ENCODE measurements at regions not wholly inside any gene's neighbourhood (a gene's known extent, or its start where the extent isn't known, plus 50 kb on each side); places are given as distances from the start of the nearest gene placed in this dataset.

DNA sequence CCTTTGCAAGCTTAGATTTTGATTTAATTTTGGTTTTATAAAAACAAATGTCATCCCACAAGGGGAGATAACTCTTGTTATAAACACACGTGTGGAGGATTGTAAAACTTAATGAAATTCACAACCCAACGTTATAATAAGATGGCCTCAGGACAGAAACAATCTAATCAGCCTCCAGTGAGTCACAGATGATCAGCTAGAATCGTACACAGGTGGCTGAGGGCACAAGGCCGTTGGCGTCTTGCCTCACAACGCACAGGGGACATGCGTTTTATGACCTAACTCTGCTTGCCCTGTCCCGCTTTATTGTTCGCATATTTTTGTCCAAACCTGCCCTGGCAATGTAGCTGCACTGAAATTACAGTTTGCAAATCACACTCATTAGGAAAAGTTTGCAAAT lies 121.9 kb upstream of the PDZRN3 start:
- no peaks in the 10 kb centered on the region for H3K36me3 ChIP-seq (ENCODE audit: control insufficient read depth, insufficient read depth, low read length)
- H3K27me3 Mint-ChIP-seq (ENCODE audit: insufficient read depth, unreplicated experiment) = no peaks in the 10 kb centered on the region
- no peak overlapping the region for H3K27ac Mint-ChIP-seq (ENCODE audit: unreplicated experiment)
- TF ChIP-seq, protein P1, sequence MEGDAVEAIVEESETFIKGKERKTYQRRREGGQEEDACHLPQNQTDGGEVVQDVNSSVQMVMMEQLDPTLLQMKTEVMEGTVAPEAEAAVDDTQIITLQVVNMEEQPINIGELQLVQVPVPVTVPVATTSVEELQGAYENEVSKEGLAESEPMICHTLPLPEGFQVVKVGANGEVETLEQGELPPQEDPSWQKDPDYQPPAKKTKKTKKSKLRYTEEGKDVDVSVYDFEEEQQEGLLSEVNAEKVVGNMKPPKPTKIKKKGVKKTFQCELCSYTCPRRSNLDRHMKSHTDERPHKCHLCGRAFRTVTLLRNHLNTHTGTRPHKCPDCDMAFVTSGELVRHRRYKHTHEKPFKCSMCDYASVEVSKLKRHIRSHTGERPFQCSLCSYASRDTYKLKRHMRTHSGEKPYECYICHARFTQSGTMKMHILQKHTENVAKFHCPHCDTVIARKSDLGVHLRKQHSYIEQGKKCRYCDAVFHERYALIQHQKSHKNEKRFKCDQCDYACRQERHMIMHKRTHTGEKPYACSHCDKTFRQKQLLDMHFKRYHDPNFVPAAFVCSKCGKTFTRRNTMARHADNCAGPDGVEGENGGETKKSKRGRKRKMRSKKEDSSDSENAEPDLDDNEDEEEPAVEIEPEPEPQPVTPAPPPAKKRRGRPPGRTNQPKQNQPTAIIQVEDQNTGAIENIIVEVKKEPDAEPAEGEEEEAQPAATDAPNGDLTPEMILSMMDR (IDR thresholded peaks at IDR 0.05; ENCODE audit: insufficient read depth in 1 of 2, low read depth in 1 of 2, low read length in 1 of 2, severe bottlenecking in 1 of 2, unreplicated experiment in 1 of 2) = no peak
- H3K4me1 ChIP-seq = no peaks in the 10 kb centered on the region
- H3K4me1 Mint-ChIP-seq (ENCODE audit: low read depth, unreplicated experiment) = no peaks in the 10 kb centered on the region
- intact Hi-C loops (cut with micrococcal nuclease; ENCODE audit: unreplicated experiment) = no loop called here
- H3K4me3 ChIP-seq (ENCODE audit: low read depth, low read length) = no peak overlapping the region
- ChIA-PET POLR2A (no interaction called here), CTCF (no interaction called here)
- no peaks in the 10 kb centered on the region for H3K9me3 ChIP-seq
- H3K9me3 Mint-ChIP-seq (ENCODE audit: unreplicated experiment) = no peaks in the 10 kb centered on the region
- H3K4me3 Mint-ChIP-seq (ENCODE audit: unreplicated experiment) = no peak overlapping the region
- DNase-seq = no peak
- BruUV-seq (replicated peaks) = no TSS peak
- H3K36me3 Mint-ChIP-seq (ENCODE audit: insufficient read depth, unreplicated experiment) = no peaks in the 10 kb centered on the region
- H3K27me3 ChIP-seq (replicated peaks; ENCODE audit: control insufficient read depth, insufficient read depth, low read length) = no peaks in the 10 kb centered on the region

DNA sequence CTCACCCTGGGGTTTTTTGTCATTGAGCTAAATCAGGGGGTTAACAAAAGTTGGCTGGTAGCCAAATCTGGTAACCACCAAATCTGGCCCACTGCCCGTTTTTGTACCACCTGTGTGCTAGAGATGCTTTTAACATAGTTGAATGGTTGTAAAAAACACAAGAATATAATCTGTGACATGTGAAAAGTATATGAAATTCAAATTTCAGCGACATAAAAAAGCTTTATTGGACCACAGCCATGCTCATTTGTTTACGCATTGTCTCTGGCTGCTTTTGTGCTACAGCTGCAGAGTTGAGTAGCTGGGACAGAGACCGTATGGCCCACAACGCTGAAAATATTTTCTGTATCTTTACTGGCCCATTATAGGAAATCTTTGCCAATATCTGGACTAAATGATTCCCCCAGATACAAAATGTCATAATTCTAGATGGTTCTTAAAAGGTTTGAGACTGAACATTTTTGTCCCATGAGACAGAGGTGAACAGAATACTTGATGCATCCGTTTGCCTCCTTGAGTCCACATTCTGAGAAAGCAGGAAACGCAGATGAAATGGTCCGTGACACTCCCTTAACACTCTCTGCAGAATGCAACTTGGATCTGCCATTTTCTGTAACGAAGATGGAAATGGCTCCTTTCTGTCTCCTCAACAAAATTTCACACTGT lies 120.9 kb upstream of the PDZRN3 start:
- no peaks in the 10 kb centered on the region for H3K4me1 ChIP-seq
- H3K27me3 ChIP-seq (replicated peaks; ENCODE audit: control insufficient read depth, insufficient read depth, low read length) = no peaks in the 10 kb centered on the region
- TF ChIP-seq, protein P1 (IDR thresholded peaks at IDR 0.05; ENCODE audit: insufficient read depth in 1 of 2, low read depth in 1 of 2, low read length in 1 of 2, severe bottlenecking in 1 of 2, unreplicated experiment in 1 of 2) = no peak
- no peaks in the 10 kb centered on the region for H3K9me3 ChIP-seq
- BruUV-seq (replicated peaks) = no TSS peak
- H3K4me3 ChIP-seq (ENCODE audit: low read depth, low read length) = no peak overlapping the region
- Mint-ChIP-seq H3K9me3 (ENCODE audit: unreplicated experiment) (no peaks in the 10 kb centered on the region), H3K27ac (ENCODE audit: unreplicated experiment) (no peak overlapping the region), H3K36me3 (ENCODE audit: insufficient read depth, unreplicated experiment) (no peaks in the 10 kb centered on the region), H3K4me3 (ENCODE audit: unreplicated experiment) (no peak overlapping the region), H3K27me3 (ENCODE audit: insufficient read depth, unreplicated experiment) (peaks cover 3% of the 10 kb centered on the region), H3K4me1 (ENCODE audit: low read depth, unreplicated experiment) (no peaks in the 10 kb centered on the region)
- CTCF ChIA-PET = no interaction called here
- no peak for DNase-seq
- intact Hi-C loops (cut with micrococcal nuclease; ENCODE audit: unreplicated experiment) = no loop called here
- no peaks in the 10 kb centered on the region for H3K36me3 ChIP-seq (ENCODE audit: control insufficient read depth, insufficient read depth, low read length)
- POLR2A ChIA-PET = no interaction called here

DNA sequence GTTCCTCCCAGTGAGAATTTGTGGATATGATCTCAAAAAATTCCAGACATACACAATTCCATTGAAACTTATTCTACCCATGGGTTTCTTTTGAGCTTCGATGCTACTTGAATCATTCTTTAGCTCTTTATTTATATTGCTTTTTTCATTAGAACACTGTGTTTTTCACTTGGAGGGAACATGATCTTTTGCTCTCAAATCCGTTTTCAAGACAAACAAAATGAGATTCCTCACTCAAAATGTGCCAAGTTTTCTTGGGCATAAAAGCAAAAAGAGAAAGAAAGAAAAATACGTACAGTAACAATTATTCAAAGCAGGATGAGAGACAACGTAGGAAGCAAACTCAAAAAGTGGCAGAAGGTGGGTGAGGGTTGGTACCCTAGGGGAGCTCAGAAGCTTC lies 118.8 kb upstream of the PDZRN3 start:
- ChIA-PET POLR2A (no interaction called here), CTCF (no interaction called here)
- no TSS peak for BruUV-seq (replicated peaks)
- peaks cover 6% of the 10 kb centered on the region for H3K27me3 Mint-ChIP-seq (ENCODE audit: insufficient read depth, unreplicated experiment)
- intact Hi-C loops (cut with micrococcal nuclease; ENCODE audit: unreplicated experiment) = no loop called here
- no peaks in the 10 kb centered on the region for H3K36me3 Mint-ChIP-seq (ENCODE audit: insufficient read depth, unreplicated experiment)
- no peaks in the 10 kb centered on the region for H3K4me1 Mint-ChIP-seq (ENCODE audit: low read depth, unreplicated experiment)
- H3K27me3 ChIP-seq (replicated peaks; ENCODE audit: control insufficient read depth, insufficient read depth, low read length) = no peaks in the 10 kb centered on the region
- H3K4me3 Mint-ChIP-seq (ENCODE audit: unreplicated experiment) = no peak overlapping the region
- no peaks in the 10 kb centered on the region for H3K36me3 ChIP-seq (ENCODE audit: control insufficient read depth, insufficient read depth, low read length)
- no peaks in the 10 kb centered on the region for H3K4me1 ChIP-seq
- no peak overlapping the region for H3K27ac Mint-ChIP-seq (ENCODE audit: unreplicated experiment)
- H3K4me3 ChIP-seq (ENCODE audit: low read depth, low read length) = no peak overlapping the region
- TF ChIP-seq, protein P1 (IDR thresholded peaks at IDR 0.05; ENCODE audit: insufficient read depth in 1 of 2, low read depth in 1 of 2, low read length in 1 of 2, severe bottlenecking in 1 of 2, unreplicated experiment in 1 of 2) = no peak
- no peak for DNase-seq
- no peaks in the 10 kb centered on the region for H3K9me3 ChIP-seq
- H3K9me3 Mint-ChIP-seq (ENCODE audit: unreplicated experiment) = no peaks in the 10 kb centered on the region

Measured in Caco-2 (cell line).